Activated T-cell treated with anti-CD3 and anti-CD28 coated beads, Interleukin-2, amount 50 U/mL, for 72 hours (primary cell): ENCODE measurements at regions not wholly inside any gene's neighbourhood (a gene's known extent, or its start where the extent isn't known, plus 50 kb on each side); places are given as distances from the start of the nearest gene placed in this dataset.

Experiments used
- ATAC-seq, 2 donors: fragments of 150-1000 bp; cut with Tn5 transposase; replicated peaks in 1 of 2; 2 replicates each; pipeline ENCODE4 v1.10.0; 2021; ENCODE audit warnings: moderate library complexity in 2 of 2, mild to moderate bottlenecking in 1 of 2
- DNase-seq, 2 donors: peaks; one replicate each; pipeline ENCODE4 v3.0.0; 2021 to 2022; ENCODE audit warnings: mixed read lengths in 1 of 2
- H3K27ac Mint-ChIP-seq: one replicate; pipeline ENCODE4 v1.8.0; 2022; ENCODE audit warnings: mild to moderate bottlenecking, moderate library complexity, mixed read lengths
- H3K27me3 Mint-ChIP-seq: one replicate; pipeline ENCODE4 v1.8.0; 2022; ENCODE audit warnings: low read depth, mixed read lengths
- H3K36me3 Mint-ChIP-seq, 2 donors: one replicate each; pipeline ENCODE4 v1.8.0; 2022; ENCODE audit warnings: mixed read lengths in 2 of 2, mild to moderate bottlenecking in 1 of 2; ENCODE audit not compliant: insufficient read depth in 2 of 2
- H3K4me1 Mint-ChIP-seq: one replicate; pipeline ENCODE4 v1.8.0; 2022; ENCODE audit warnings: low read depth, mixed read lengths
- H3K4me3 Mint-ChIP-seq, 2 donors: one replicate each; pipeline ENCODE4 v1.8.0; 2022; ENCODE audit warnings: mild to moderate bottlenecking in 2 of 2, mixed read lengths in 2 of 2, moderate library complexity in 2 of 2
- H3K9me3 Mint-ChIP-seq, 2 donors: one replicate each; pipeline ENCODE4 v1.8.0; 2022; ENCODE audit warnings: mixed read lengths in 2 of 2

DNA sequence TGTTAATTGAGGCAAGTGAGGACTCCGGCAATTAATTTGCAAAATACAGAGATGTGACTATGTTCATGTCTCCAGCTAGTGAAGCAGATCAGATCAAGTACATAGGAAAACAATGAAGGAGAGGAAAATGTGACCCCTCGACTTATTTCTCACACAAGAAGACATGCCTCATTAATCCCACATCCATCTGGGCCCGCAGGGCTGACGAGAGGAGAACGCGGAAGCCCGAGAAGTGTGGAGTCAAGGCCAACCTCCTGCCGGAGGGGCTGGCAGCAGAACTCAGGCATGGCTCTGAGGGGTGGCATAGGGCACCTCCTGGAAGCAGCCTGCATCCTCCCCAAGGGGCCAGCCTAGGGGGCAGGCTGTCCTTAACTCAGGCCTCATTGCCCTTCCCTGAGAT, 54.4 kb downstream of the ZNF503 start:
- ATAC-seq, result no peak
- Mint-ChIP-seq H3K27ac (no peak overlapping the region), H3K4me1 (no peaks in the 10 kb centered on the region), H3K36me3 (no peaks in the 10 kb centered on the region), H3K4me3 (no peak overlapping the region), H3K9me3 (no peaks in the 10 kb centered on the region), H3K27me3 (no peaks in the 10 kb centered on the region)
- DNase-seq, result no peak

GRCh38 chr10:75345738-75346137, 55.8 kb downstream of the ZNF503 start:
- no peaks in the 10 kb centered on the region for H3K4me1 Mint-ChIP-seq
- DNase-seq, result no peak

GRCh38 chr10:75344170-75344569, 57.4 kb downstream of the ZNF503 start:
- H3K4me1 Mint-ChIP-seq, result no peaks in the 10 kb centered on the region
- no peaks in the 10 kb centered on the region for H3K9me3 Mint-ChIP-seq
- DNase-seq, result no peak
- no peaks in the 10 kb centered on the region for H3K36me3 Mint-ChIP-seq
- ATAC-seq, result no peak
- H3K27me3 Mint-ChIP-seq, result peaks cover 5% of the 10 kb centered on the region
- no peak overlapping the region for H3K27ac Mint-ChIP-seq
- H3K4me3 Mint-ChIP-seq, result no peak overlapping the region

More at GRCh38 chr10:75345738-75346137, 55.8 kb downstream of the ZNF503 start:
- no peak for ATAC-seq
- Mint-ChIP-seq H3K4me3 (no peak overlapping the region), H3K36me3 (no peaks in the 10 kb centered on the region), H3K27me3 (peaks cover 1% of the 10 kb centered on the region), H3K9me3 (no peaks in the 10 kb centered on the region), H3K27ac (no peak overlapping the region)

- H3K27ac Mint-ChIP-seq, result no peak overlapping the region
- H3K27me3 Mint-ChIP-seq, result peaks cover 5% of the 10 kb centered on the region
- DNase-seq (no peak), ATAC-seq (no peak)
- H3K9me3 Mint-ChIP-seq, result no peaks in the 10 kb centered on the region
- no peak overlapping the region for H3K4me3 Mint-ChIP-seq
- H3K4me1 Mint-ChIP-seq, result no peaks in the 10 kb centered on the region
- no peaks in the 10 kb centered on the region for H3K36me3 Mint-ChIP-seq
These were observed 59.2 kb downstream of the ZNF503 start for GRCh38 chr10:75342397-75342796.

DNA sequence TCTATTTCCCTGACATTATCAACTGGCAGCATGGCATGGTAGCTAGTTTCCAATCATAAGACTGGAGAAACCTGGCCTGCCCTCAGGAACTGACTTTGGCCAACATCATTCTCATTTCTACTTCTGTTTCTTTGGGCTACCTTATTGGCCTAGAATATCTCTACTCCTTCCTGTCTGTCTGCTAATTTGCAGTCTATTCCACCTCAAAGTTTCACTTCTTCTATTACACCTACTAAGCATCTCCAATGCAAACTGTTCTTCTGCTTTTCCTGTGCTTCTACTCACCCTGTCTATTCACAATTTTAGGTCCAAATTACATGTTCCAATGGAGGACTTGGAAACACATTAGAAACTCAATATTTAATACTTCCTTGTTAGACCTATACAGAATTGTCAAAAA, 65.6 kb downstream of the ZNF503 start:
- Mint-ChIP-seq H3K9me3 (no peaks in the 10 kb centered on the region), H3K27ac (no peak overlapping the region), H3K27me3 (peaks cover 14% of the 10 kb centered on the region), H3K36me3 (no peaks in the 10 kb centered on the region), H3K4me3 (no peak overlapping the region), H3K4me1 (no peaks in the 10 kb centered on the region)
- no peak for DNase-seq
- no peak for ATAC-seq

DNA sequence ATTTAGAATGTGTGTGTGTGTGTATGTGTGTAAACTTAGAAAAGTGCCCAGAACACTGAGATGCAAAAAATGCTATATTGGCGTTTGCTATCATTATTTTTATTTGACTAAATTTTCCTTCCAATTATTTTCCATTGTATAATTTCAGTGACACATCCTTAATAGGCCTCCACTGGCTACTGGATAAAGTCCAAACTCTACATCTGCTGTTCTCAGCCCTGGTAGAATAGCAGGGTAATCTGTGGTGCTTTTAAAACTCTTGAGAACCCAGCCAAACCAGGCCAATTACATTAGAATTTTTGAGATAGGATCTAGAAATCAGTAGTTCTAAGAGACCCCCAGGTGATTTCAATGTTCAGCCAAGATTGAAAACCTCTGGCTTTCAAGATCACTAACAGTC, 66.4 kb downstream of the ZNF503 start:
- Mint-ChIP-seq H3K27me3 (peaks cover 15% of the 10 kb centered on the region), H3K27ac (no peak overlapping the region), H3K4me3 (no peak overlapping the region), H3K36me3 (no peaks in the 10 kb centered on the region), H3K9me3 (no peaks in the 10 kb centered on the region), H3K4me1 (no peaks in the 10 kb centered on the region)
- no peak for DNase-seq
- ATAC-seq, result no peak

GRCh38 chr10:75334720-75335119, 66.8 kb downstream of the ZNF503 start:
- Mint-ChIP-seq H3K27ac (no peak overlapping the region), H3K9me3 (no peaks in the 10 kb centered on the region), H3K36me3 (no peaks in the 10 kb centered on the region), H3K4me3 (no peak overlapping the region), H3K4me1 (no peaks in the 10 kb centered on the region), H3K27me3 (peaks cover 20% of the 10 kb centered on the region)
- DNase-seq (no peak), ATAC-seq (no peak)

DNA sequence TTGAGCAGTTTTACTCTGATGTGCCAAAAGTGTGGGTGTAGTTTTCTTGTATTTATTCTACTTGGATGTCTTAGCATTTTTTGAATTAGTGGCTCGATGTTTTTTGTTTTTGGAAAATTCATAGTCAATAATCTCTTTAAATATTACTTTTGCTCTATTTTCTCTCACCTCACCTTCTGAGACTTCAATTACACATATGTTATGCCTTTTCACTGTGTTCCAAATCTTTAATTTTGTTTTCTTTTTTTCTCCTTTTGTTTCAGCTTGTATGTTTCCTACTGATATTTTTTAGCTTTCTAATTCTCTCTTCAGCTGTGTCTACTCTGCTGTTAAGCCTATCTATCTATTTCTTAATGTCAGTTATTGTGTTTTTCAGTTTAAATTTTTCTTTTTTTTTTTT, 69.5 kb downstream of the ZNF503 start:
- Mint-ChIP-seq H3K9me3 (no peaks in the 10 kb centered on the region), H3K27ac (no peak overlapping the region), H3K27me3 (peaks cover 25% of the 10 kb centered on the region), H3K36me3 (no peaks in the 10 kb centered on the region), H3K4me1 (no peaks in the 10 kb centered on the region), H3K4me3 (no peak overlapping the region)
- ATAC-seq, result no peak
- no peak for DNase-seq

GRCh38 chr10:75331081-75331480, 70.5 kb downstream of the ZNF503 start:
- H3K9me3 Mint-ChIP-seq, result no peaks in the 10 kb centered on the region
- H3K27ac Mint-ChIP-seq, result no peak overlapping the region
- no peak overlapping the region for H3K4me3 Mint-ChIP-seq
- H3K27me3 Mint-ChIP-seq, result peaks cover 25% of the 10 kb centered on the region
- no peak for DNase-seq
- H3K4me1 Mint-ChIP-seq, result no peaks in the 10 kb centered on the region
- no peak for ATAC-seq
- no peaks in the 10 kb centered on the region for H3K36me3 Mint-ChIP-seq

DNA sequence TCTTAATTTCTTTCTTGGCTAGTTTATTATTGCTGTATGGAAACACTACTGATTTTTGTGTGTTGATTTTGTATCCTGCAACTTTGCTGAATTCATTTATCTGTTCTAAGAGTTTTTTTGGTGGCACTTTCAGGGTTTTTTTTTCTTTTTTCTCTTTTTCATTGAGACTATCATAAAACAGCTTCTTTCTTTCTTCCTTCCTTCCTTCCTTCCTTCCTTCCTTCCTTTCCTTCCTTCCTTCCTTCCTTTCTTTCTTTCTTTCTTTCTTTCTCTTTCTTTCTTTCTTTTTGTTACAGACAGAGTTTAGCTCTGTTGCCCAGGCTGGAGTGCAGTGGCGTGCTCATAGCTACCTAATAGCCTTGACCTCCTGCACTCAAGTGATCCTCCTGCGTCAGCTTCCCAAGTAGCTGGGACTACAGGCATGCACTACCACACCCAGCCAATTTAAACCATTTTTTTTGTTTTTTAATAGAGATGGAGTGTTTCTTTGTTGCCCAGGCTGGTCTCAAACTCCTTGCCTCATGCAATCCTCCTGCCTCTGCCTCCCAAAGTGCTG, 72.3 kb downstream of the ZNF503 start:
- Mint-ChIP-seq H3K27ac (no peak overlapping the region), H3K36me3 (no peaks in the 10 kb centered on the region), H3K27me3 (peaks cover 25% of the 10 kb centered on the region), H3K9me3 (no peaks in the 10 kb centered on the region), H3K4me3 (no peak overlapping the region), H3K4me1 (no peaks in the 10 kb centered on the region)
- ATAC-seq (no peak), DNase-seq (no peak)

GRCh38 chr10:75326306-75326705, 75.3 kb downstream of the ZNF503 start:
- no peaks in the 10 kb centered on the region for H3K36me3 Mint-ChIP-seq
- no peak overlapping the region for H3K4me3 Mint-ChIP-seq
- ATAC-seq (no peak), DNase-seq (no peak)
- H3K27me3 Mint-ChIP-seq, result peaks cover 18% of the 10 kb centered on the region
- H3K4me1 Mint-ChIP-seq, result no peaks in the 10 kb centered on the region
- H3K27ac Mint-ChIP-seq, result no peak overlapping the region
- peaks cover 2 to 5% of the 10 kb centered on the region in 2 donors for H3K9me3 Mint-ChIP-seq

DNA sequence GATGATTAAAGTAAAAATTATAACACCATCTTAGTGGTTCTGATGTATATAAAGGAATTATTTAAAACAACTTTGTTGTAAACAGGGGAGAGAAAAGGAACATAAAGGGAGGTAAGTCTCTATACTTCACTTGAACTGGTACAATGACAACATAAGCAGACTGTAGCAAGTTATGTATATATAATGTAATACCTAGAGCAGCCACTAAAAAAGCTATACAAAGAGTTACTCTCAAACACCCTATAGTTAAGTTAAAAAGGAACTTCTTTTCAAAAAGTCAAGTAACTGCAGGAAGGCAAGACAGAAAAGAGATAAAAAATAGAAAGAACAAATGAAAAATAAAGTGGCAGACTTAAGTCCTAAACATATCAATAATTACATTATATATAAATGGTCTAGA, 82.3 kb downstream of the ZNF503 start:
- H3K36me3 Mint-ChIP-seq, result peaks cover 3 to 7% of the 10 kb centered on the region in 2 donors
- ATAC-seq, result no peak
- H3K27me3 Mint-ChIP-seq, result no peaks in the 10 kb centered on the region
- H3K4me1 Mint-ChIP-seq, result no peaks in the 10 kb centered on the region
- H3K9me3 Mint-ChIP-seq, result peaks cover 11 to 15% of the 10 kb centered on the region in 2 donors
- H3K4me3 Mint-ChIP-seq, result no peak overlapping the region
- H3K27ac Mint-ChIP-seq, result no peak overlapping the region
- no peak for DNase-seq

DNA sequence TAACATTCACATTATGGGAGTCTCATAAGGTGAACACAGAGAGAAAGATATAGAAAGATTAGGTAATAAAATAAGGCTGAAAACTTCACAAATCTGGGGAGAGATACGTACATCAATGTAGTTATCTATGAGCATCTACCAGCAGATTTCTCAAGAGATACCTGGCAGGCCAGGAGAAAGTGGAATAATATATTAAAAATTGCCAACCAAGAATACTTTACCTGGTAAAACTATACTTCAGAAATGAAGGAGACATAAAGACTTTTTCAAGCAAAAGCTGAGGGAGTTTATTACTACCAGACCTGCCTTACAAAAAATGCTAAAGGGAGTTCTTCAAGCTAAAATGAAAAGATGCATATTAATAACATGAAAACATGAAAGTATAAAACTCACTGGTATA, 78.8 kb upstream of the COMTD1 start:
- peaks cover 11 to 17% of the 10 kb centered on the region in 2 donors for H3K36me3 Mint-ChIP-seq
- H3K4me1 Mint-ChIP-seq, result no peaks in the 10 kb centered on the region
- no peak overlapping the region for H3K4me3 Mint-ChIP-seq
- no peaks in the 10 kb centered on the region for H3K27me3 Mint-ChIP-seq
- H3K27ac Mint-ChIP-seq, result no peak overlapping the region
- DNase-seq (no peak), ATAC-seq (no peak)
- H3K9me3 Mint-ChIP-seq, result peaks cover 13 to 18% of the 10 kb centered on the region in 2 donors

- H3K27me3 Mint-ChIP-seq, result no peaks in the 10 kb centered on the region
- H3K9me3 Mint-ChIP-seq, result peaks cover 7 to 18% of the 10 kb centered on the region in 2 donors
- no peak for ATAC-seq
- H3K4me1 Mint-ChIP-seq, result no peaks in the 10 kb centered on the region
- no peak overlapping the region for H3K27ac Mint-ChIP-seq
- no peak overlapping the region for H3K4me3 Mint-ChIP-seq
- H3K36me3 Mint-ChIP-seq, result peaks cover 9 to 17% of the 10 kb centered on the region in 2 donors
- no peak for DNase-seq
These were observed 76.7 kb upstream of the COMTD1 start for GRCh38 chr10:75312440-75312839.
